ENCODE measurements at regions not wholly inside any gene's neighbourhood (a gene's known extent, or its start where the extent isn't known, plus 50 kb on each side); places are given as distances from the start of the nearest gene placed in this dataset.
"Not testable (repeated sequence)": the region's sequence is repeated elsewhere in the genome, so short reads cannot be mapped to it uniquely, and the experiment has no call there.

DNA sequence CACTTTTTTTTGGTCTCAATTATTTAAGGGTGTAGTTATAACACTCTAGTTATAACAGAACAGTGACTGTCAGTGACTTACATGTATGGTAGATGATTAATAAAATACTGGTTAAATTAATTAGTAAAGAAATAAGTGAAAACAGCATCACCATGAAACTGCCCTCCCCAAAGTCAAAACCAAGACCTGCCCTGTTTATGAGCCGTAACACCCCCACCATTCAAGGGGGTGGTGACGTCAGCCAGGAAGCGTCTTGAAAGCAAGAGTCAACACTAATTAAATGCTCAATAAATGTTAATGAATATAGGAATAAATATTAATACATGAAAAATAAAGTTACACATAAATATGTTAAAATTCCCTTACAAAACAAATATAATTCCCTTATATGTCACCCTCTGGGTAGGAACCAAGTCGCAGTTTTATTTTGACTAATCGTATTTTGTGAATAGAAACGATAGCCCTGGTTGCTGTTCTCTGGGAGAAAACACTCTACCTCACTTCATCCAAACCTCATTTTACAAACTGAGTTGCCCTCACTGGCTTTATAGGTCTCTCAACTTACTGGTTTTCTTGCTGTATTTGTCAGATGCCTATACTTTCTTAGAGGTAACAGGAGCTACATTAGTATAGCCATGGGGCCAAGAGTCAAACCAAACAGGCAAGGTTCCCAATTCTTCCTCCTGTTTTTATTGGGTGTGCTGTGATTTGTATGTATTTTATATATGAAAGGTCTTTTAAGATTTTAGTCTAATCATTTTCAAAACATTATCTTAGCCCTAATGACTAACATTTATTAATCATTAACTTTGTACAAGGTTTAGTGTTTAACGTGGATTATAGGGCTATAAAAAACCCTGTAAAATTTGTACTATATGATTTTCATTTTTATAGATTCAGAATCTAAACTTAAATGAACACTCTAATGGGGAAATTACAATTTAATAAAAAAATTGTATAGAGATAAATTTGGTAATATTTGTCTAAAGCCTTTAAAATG is 227.9 kb upstream of the IRAK1BP1 start:
- H3K4me1 ChIP-seq (ENCODE audit: low read length): no peaks in the 10 kb centered on the region
- H3K4me2 ChIP-seq (ENCODE audit: low read length): no peak overlapping the region
- H3K9ac ChIP-seq (ENCODE audit: low read length): no peak overlapping the region
- H4K20me1 ChIP-seq (ENCODE audit: insufficient read depth, low read length): no peaks in the 10 kb centered on the region
- no peak for TF ChIP-seq EZH2phosphoT487 (IDR thresholded peaks at IDR 0.05; ENCODE audit: low read depth)
- TF ChIP-seq, protein P1, sequence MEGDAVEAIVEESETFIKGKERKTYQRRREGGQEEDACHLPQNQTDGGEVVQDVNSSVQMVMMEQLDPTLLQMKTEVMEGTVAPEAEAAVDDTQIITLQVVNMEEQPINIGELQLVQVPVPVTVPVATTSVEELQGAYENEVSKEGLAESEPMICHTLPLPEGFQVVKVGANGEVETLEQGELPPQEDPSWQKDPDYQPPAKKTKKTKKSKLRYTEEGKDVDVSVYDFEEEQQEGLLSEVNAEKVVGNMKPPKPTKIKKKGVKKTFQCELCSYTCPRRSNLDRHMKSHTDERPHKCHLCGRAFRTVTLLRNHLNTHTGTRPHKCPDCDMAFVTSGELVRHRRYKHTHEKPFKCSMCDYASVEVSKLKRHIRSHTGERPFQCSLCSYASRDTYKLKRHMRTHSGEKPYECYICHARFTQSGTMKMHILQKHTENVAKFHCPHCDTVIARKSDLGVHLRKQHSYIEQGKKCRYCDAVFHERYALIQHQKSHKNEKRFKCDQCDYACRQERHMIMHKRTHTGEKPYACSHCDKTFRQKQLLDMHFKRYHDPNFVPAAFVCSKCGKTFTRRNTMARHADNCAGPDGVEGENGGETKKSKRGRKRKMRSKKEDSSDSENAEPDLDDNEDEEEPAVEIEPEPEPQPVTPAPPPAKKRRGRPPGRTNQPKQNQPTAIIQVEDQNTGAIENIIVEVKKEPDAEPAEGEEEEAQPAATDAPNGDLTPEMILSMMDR (IDR thresholded peaks at IDR 0.05; ENCODE audit: low read depth, low read length): no peak
- H3K27ac ChIP-seq (ENCODE audit: low read length): no peak overlapping the region
- H3K79me2 ChIP-seq (ENCODE audit: low read length): no peaks in the 10 kb centered on the region
- H3K27me3 ChIP-seq (ENCODE audit: low read depth, low read length): no peaks in the 10 kb centered on the region
- H2AFZ ChIP-seq (ENCODE audit: low read depth, low read length): no peak overlapping the region
- no peak overlapping the region for H3K4me3 ChIP-seq (ENCODE audit: low read length)
- H3K36me3 ChIP-seq (replicated peaks; ENCODE audit: low read depth, low read length): no peaks in the 10 kb centered on the region
- H3K9me3 ChIP-seq (ENCODE audit: insufficient read depth, low read length): no peaks in the 10 kb centered on the region

DNA sequence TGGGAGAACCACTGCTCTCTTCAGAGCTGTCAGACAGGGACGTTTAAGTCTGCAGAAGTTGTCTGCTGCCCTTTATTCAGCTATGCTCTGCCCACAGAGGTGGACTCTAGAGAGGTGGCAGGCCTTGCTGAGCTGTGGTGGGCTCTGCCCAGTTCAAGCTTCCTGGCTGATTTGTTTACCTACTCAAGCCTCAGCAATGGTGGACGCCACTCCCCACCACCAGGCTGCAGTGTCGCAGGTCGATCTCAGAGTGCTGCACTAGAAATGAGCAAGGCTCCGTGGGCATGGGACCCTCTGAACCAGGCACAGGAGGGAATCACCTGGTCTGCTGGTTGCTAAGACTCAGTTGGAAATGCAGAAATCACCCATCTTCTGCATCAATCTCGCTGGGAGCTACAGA is 223.4 kb upstream of the IRAK1BP1 start:
- H2AFZ ChIP-seq (ENCODE audit: low read depth, low read length); H3K4me3 ChIP-seq (ENCODE audit: low read length); H3K36me3 ChIP-seq (replicated peaks; ENCODE audit: low read depth, low read length); H3K9ac ChIP-seq (ENCODE audit: low read length); H3K4me2 ChIP-seq (ENCODE audit: low read length); H3K4me1 ChIP-seq (ENCODE audit: low read length); H3K27ac ChIP-seq (ENCODE audit: low read length); H4K20me1 ChIP-seq (ENCODE audit: insufficient read depth, low read length); H3K79me2 ChIP-seq (ENCODE audit: low read length); H3K9me3 ChIP-seq (ENCODE audit: insufficient read depth, low read length); H3K27me3 ChIP-seq (ENCODE audit: low read depth, low read length): not testable (repeated sequence)

DNA sequence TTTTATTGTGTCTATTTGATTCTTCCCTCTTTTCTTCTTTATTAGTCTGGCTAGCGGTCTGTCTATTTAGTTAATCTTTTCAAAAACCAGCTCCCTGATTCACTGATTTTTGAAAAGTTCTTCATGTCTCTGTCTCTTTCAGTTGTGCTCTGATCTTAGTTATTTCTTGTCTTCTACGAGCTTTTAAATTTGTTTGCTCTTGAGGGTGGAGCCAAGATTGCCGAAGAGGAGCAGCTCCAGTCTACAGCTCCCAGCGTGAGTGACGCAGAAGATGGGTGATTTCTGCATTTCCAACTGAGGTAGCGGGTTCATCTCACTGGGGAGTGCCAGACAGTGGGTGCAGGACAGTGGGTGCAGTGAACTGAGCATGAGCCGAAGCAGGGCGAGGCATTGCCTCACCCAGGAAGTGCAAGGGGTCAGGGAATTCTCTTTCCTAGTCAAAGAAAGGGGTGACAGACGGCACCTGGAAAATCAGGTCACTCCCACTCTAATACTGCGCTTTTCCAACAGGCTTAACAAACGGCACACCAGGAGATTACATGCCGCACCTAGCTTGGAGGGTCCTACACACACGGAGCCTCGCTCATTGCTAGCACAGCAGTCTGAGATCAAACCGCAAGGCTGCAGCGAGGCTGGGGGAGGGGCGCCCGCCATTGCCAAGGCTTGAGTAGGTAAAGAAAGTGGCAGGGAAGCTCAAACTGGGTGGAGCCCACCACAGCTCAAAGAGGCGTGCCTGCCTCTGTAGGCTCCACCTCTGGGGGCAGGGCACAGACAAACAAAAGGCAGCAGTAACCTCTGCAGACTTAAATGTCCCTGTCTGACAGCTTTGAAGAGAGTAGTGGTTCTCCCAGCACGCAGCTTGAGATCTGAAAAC is 220.6 kb upstream of the IRAK1BP1 start:
- H2AFZ ChIP-seq (ENCODE audit: low read depth, low read length); H3K9ac ChIP-seq (ENCODE audit: low read length); H3K27ac ChIP-seq (ENCODE audit: low read length); H3K4me2 ChIP-seq (ENCODE audit: low read length); H3K36me3 ChIP-seq (replicated peaks; ENCODE audit: low read depth, low read length); H4K20me1 ChIP-seq (ENCODE audit: insufficient read depth, low read length); H3K79me2 ChIP-seq (ENCODE audit: low read length); H3K27me3 ChIP-seq (ENCODE audit: low read depth, low read length); H3K9me3 ChIP-seq (ENCODE audit: insufficient read depth, low read length); H3K4me1 ChIP-seq (ENCODE audit: low read length); H3K4me3 ChIP-seq (ENCODE audit: low read length): not testable (repeated sequence)

DNA sequence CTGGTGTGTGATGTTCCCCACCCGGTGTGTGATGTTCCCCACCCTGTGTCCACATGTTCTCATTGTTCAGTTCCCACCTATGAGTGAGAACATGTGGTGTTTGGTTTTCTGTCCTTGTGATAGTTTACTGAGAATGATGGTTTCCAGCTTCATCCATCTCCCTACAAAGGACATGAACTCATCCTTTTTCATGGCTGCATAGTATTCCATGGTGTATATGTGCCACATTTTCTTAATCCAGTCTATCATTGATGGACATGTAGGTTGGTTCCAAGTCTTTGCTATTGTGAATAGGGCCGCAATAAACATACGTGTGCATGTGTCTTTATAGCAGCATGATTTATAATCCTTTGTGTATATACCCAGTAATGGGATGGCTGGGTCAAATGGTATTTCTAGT is 201.5 kb upstream of the IRAK1BP1 start:
- H2AFZ ChIP-seq (ENCODE audit: low read depth, low read length); H3K4me2 ChIP-seq (ENCODE audit: low read length); H3K36me3 ChIP-seq (replicated peaks; ENCODE audit: low read depth, low read length); H4K20me1 ChIP-seq (ENCODE audit: insufficient read depth, low read length); H3K27ac ChIP-seq (ENCODE audit: low read length); H3K27me3 ChIP-seq (ENCODE audit: low read depth, low read length); H3K9ac ChIP-seq (ENCODE audit: low read length); H3K9me3 ChIP-seq (ENCODE audit: insufficient read depth, low read length); H3K4me3 ChIP-seq (ENCODE audit: low read length); H3K4me1 ChIP-seq (ENCODE audit: low read length); H3K79me2 ChIP-seq (ENCODE audit: low read length): not testable (repeated sequence)

DNA sequence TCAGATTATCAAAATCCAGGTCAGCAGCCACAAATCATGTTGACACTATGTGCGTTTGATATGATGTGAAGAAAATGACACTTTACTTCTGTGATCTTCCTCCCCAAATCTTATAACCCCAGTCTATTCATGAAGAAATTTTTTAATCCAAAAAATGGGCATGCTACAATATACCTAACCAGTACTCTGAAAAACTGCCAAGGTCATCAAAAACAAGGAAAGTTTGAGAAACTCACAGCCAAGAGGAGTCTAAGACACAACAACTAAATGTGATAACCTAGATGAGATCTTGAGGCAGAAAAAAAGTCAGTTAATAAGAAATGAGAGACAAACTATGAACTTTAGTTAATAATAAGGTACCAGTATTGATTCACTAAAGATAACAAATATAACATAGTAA is 200.6 kb upstream of the IRAK1BP1 start:
- H3K4me1 ChIP-seq (ENCODE audit: low read length): no peaks in the 10 kb centered on the region
- TF ChIP-seq, protein P1 (IDR thresholded peaks at IDR 0.05; ENCODE audit: low read depth, low read length): no peak
- TF ChIP-seq EZH2phosphoT487 (IDR thresholded peaks at IDR 0.05; ENCODE audit: low read depth): no peak

More for the DNA sequence above, 200.6 kb upstream of the IRAK1BP1 start:
- Histone ChIP-seq H4K20me1 (ENCODE audit: insufficient read depth, low read length) (no peaks in the 10 kb centered on the region), H3K4me3 (ENCODE audit: low read length) (no peak overlapping the region), H3K9ac (ENCODE audit: low read length) (no peak overlapping the region), H3K36me3 (replicated peaks; ENCODE audit: low read depth, low read length) (no peaks in the 10 kb centered on the region), H3K27me3 (ENCODE audit: low read depth, low read length) (no peaks in the 10 kb centered on the region), H3K27ac (ENCODE audit: low read length) (no peak overlapping the region), H3K79me2 (ENCODE audit: low read length) (no peaks in the 10 kb centered on the region), H2AFZ (ENCODE audit: low read depth, low read length) (no peak overlapping the region), H3K4me2 (ENCODE audit: low read length) (no peak overlapping the region), H3K9me3 (ENCODE audit: insufficient read depth, low read length) (no peaks in the 10 kb centered on the region)
